Iris pigment epithelial cell (primary cell): ENCODE measurements at regions not wholly inside any gene's neighbourhood (a gene's known extent, or its start where the extent isn't known, plus 50 kb on each side); places are given as distances from the start of the nearest gene placed in this dataset.
A peak's percentile ranks its signal among the peaks of the same experiment; 100 is the strongest.
"Not testable (repeated sequence)": the region's sequence is repeated elsewhere in the genome, so short reads cannot be mapped to it uniquely, and the experiment has no call there.

Experiments
- DNase-seq: peaks from one replicate; pipeline ENCODE4 v3.0.0-alpha.2; 2011; ENCODE audit warnings: low read depth

- DNase-seq: no peak
Measured at GRCh38 chr4:149986917-149987316, 91.3 kb upstream of the DCLK2 start.

- DNase-seq: peak; percentile 20
Measured at GRCh38 chr4:149987330-149988086, 90.7 kb upstream of the DCLK2 start.

- DNase-seq: no peak
Measured at GRCh38 chr4:149988087-149988410, 90.2 kb upstream of the DCLK2 start.

GRCh38 chr4:149993030-149993429 is 85.2 kb upstream of the DCLK2 start:
- DNase-seq: no peak

GRCh38 chr4:149995134-149995756 is 83.0 kb upstream of the DCLK2 start:
- no peak for DNase-seq

- DNase-seq: peak; percentile 64
Measured at GRCh38 chr4:149997881-149998421, 80.3 kb upstream of the DCLK2 start.

GRCh38 chr4:149999485-150000074 is 78.7 kb upstream of the DCLK2 start:
- peak; percentile 83 for DNase-seq

GRCh38 chr4:150001815-150002214 is 76.4 kb upstream of the DCLK2 start:
- peak; percentile 65 for DNase-seq

GRCh38 chr4:150002561-150002960 is 75.7 kb upstream of the DCLK2 start:
- peak; percentile 38 for DNase-seq

- peak; percentile 68 for DNase-seq
Measured at GRCh38 chr4:150004481-150004880, 73.8 kb upstream of the DCLK2 start.

GRCh38 chr4:150005537-150005936 is 72.7 kb upstream of the DCLK2 start:
- no peak for DNase-seq

- DNase-seq: peak; percentile 29
Measured at GRCh38 chr4:150006197-150006596, 72.0 kb upstream of the DCLK2 start.

- peak; percentile 60 for DNase-seq
Measured at GRCh38 chr4:150007512-150007911, 70.7 kb upstream of the DCLK2 start.

GRCh38 chr4:150008546-150008945 is 69.7 kb upstream of the DCLK2 start:
- DNase-seq: no peak

- peak; percentile 39 for DNase-seq
Measured at GRCh38 chr4:150009533-150009932, 68.7 kb upstream of the DCLK2 start.

- peak; percentile 60 for DNase-seq
Measured at GRCh38 chr4:150010525-150011126, 67.6 kb upstream of the DCLK2 start.

GRCh38 chr4:150012851-150013360 is 65.3 kb upstream of the DCLK2 start:
- DNase-seq: no peak

- not testable (repeated sequence) for DNase-seq
Measured at GRCh38 chr4:150015910-150016309, 62.3 kb upstream of the DCLK2 start.

GRCh38 chr4:150016621-150017020 is 61.6 kb upstream of the DCLK2 start:
- DNase-seq: not testable (repeated sequence)

GRCh38 chr4:150018257-150018656 is 60.0 kb upstream of the DCLK2 start:
- no peak for DNase-seq

GRCh38 chr4:150021483-150021882 is 56.8 kb upstream of the DCLK2 start:
- no peak for DNase-seq

GRCh38 chr4:150023489-150023888 is 54.8 kb upstream of the DCLK2 start:
- DNase-seq: no peak
